GM10248 (cell line): ENCODE measurements at regions not wholly inside any gene's neighbourhood (a gene's known extent, or its start where the extent isn't known, plus 50 kb on each side); places are given as distances from the start of the nearest gene placed in this dataset.

Source experiments
- CTCF ChIA-PET: fragments of 300-600 bp; sonication (Branson Sonifier 250); formaldehyde crosslinking; extraction: SDS; loops from one replicate; lab custom pipeline; 2021; ENCODE audit warnings: antibody characterized with exemption; lab: Yijun Ruan, JAX
- POLR2A ChIA-PET: fragments of 350-650 bp; sonication (Branson Sonifier 250); formaldehyde crosslinking; extraction: SDS; loops from one replicate; lab custom pipeline; 2020; ENCODE audit warnings: antibody characterized with exemption; lab: Yijun Ruan, JAX
- DNase-seq: peaks from one replicate; pipeline ENCODE4 v3.0.0; 2012; ENCODE audit errors: extremely low spot score
- CTCF ChIP-seq: IDR thresholded peaks from 2 replicates; pipeline ENCODE4 v1.5.1; 2012; ENCODE audit warnings: mild to moderate bottlenecking, low read depth; ENCODE audit errors: extremely low read depth, missing control alignments, control extremely low read depth

GRCh38 chr15:36409819-36410218, 169.6 kb upstream of the CDIN1 start:
- no peak for DNase-seq
- CTCF ChIA-PET = no interaction called here
- POLR2A ChIA-PET = no interaction called here
- TF ChIP-seq CTCF = no peak

- POLR2A ChIA-PET = no interaction called here
- CTCF ChIA-PET = no interaction called here
- no peak for TF ChIP-seq CTCF
- no peak for DNase-seq
These were observed 164.8 kb upstream of the CDIN1 start for GRCh38 chr15:36414670-36415069.

GRCh38 chr15:36415643-36416042, 163.8 kb upstream of the CDIN1 start:
- POLR2A ChIA-PET = no interaction called here
- CTCF ChIA-PET = no interaction called here
- TF ChIP-seq CTCF = no peak
- DNase-seq = no peak

GRCh38 chr15:36422631-36423030, 156.8 kb upstream of the CDIN1 start:
- ChIA-PET CTCF (no interaction called here), POLR2A (no interaction called here)
- no peak for TF ChIP-seq CTCF
- no peak for DNase-seq

- no peak for DNase-seq
- POLR2A ChIA-PET = no interaction called here
- CTCF ChIA-PET = no interaction called here
- TF ChIP-seq CTCF = no peak
These were observed 152.7 kb upstream of the CDIN1 start for GRCh38 chr15:36426691-36427090.

- no peak for DNase-seq
- POLR2A ChIA-PET = no interaction called here
- CTCF ChIA-PET = no interaction called here
- no peak for TF ChIP-seq CTCF
These were observed 151.2 kb upstream of the CDIN1 start for GRCh38 chr15:36428102-36428845.
